OCI-LY7 (cell line): ENCODE measurements at regions not wholly inside any gene's neighbourhood (a gene's known extent, or its start where the extent isn't known, plus 50 kb on each side); places are given as distances from the start of the nearest gene placed in this dataset.

Experiments
- CTCF ChIP-seq: fragments of 200-600 bp; sonication (generic); conservative IDR thresholded peaks from 2 replicates; pipeline ENCODE4 v1.5.1; 2014; ENCODE audit warnings: mild to moderate bottlenecking, antibody characterized with exemption, low read length, moderate library complexity, mixed read lengths
- EZH2phosphoT487 ChIP-seq: fragments of 200-600 bp; sonication (generic); IDR thresholded peaks from 2 replicates; pipeline ENCODE4 v1.6.1; 2018; ENCODE audit warnings: low read depth, borderline replicate concordance, mild to moderate bottlenecking, mixed run types, antibody characterized with exemption, low read length, moderate library complexity, mixed read lengths

GRCh38 chr14:103259184-103259583, 74.9 kb upstream of the EIF5 start:
- no peak for TF ChIP-seq CTCF
- TF ChIP-seq EZH2phosphoT487: no peak
